Hepatocyte (in vitro differentiated cells): ENCODE measurements at regions not wholly inside any gene's neighbourhood (a gene's known extent, or its start where the extent isn't known, plus 50 kb on each side); places are given as distances from the start of the nearest gene placed in this dataset.

Experiments
- DNase-seq: peaks from one replicate; pipeline ENCODE4 v3.0.0-alpha.2; 2016; ENCODE audit warnings: low spot score
- H2AFZ ChIP-seq: fragments of 200-600 bp; sonication (generic); 2 replicates; pipeline ENCODE4 v1.6.0; 2016; ENCODE audit warnings: antibody characterized with exemption, mild to moderate bottlenecking
- H3K27ac ChIP-seq: fragments of 200-600 bp; sonication (generic); 2 replicates; pipeline ENCODE4 v1.5.1; 2016; ENCODE audit warnings: mild to moderate bottlenecking
- H3K27me3 ChIP-seq: fragments of 200-600 bp; sonication (generic); 2 replicates; pipeline ENCODE4 v1.6.1; 2016
- H3K36me3 ChIP-seq: fragments of 200-600 bp; sonication (generic); replicated peaks from 2 replicates; pipeline ENCODE4 v1.5.1; 2016; ENCODE audit warnings: low read depth; ENCODE audit not compliant: insufficient read depth
- H3K4me1 ChIP-seq: fragments of 200-600 bp; sonication (generic); 2 replicates; pipeline ENCODE4 v1.5.1; 2016; ENCODE audit warnings: mild to moderate bottlenecking, moderate library complexity; ENCODE audit not compliant: insufficient read depth
- H3K4me2 ChIP-seq: fragments of 200-600 bp; sonication (generic); 2 replicates; pipeline ENCODE4 v1.6.0; 2016
- H3K4me3 ChIP-seq: fragments of 200-600 bp; sonication (generic); 2 replicates; pipeline ENCODE4 v1.5.1; 2016; ENCODE audit warnings: mild to moderate bottlenecking
- H3K79me2 ChIP-seq: fragments of 200-600 bp; sonication (generic); 2 replicates; pipeline ENCODE4 v1.6.0; 2017; ENCODE audit warnings: mild to moderate bottlenecking
- H3K9me2 ChIP-seq: fragments of 200-600 bp; sonication (generic); replicated peaks from 2 replicates; pipeline ENCODE4 v1.6.0; 2017; ENCODE audit warnings: mild to moderate bottlenecking; ENCODE audit not compliant: insufficient read depth
- H3K9me3 ChIP-seq: fragments of 200-600 bp; sonication (generic); 2 replicates; pipeline ENCODE4 v1.5.1; 2016; ENCODE audit warnings: low read depth, mild to moderate bottlenecking
- H4K20me1 ChIP-seq: fragments of 200-600 bp; sonication (generic); 2 replicates; pipeline ENCODE4 v1.6.0; 2016; ENCODE audit warnings: mild to moderate bottlenecking; ENCODE audit not compliant: insufficient read depth, poor library complexity, severe bottlenecking
- EZH2 ChIP-seq: fragments of 200-600 bp; sonication (generic); IDR thresholded peaks from 2 replicates; pipeline ENCODE4 v1.6.1; 2016; ENCODE audit warnings: antibody characterized with exemption, mild to moderate bottlenecking, borderline replicate concordance
- EZH2phosphoT487 ChIP-seq: fragments of 200-600 bp; sonication (generic); IDR thresholded peaks from one replicate; pipeline ENCODE4 v1.6.1; 2018; ENCODE audit warnings: antibody characterized with exemption, mild to moderate bottlenecking, low read depth, moderate library complexity; ENCODE audit not compliant: unreplicated experiment, severe bottlenecking
- WGBS: methylation state at CpG from one replicate; pipeline ENCODE4 v1.1.6; 2016; ENCODE audit warnings: low lambda C conversion rate; ENCODE audit errors: missing lambda C conversion rate; 5-methylcytosine and 5-hydroxymethylcytosine counted together
- TF ChIP-seq, protein P1 (sequence below): fragments of 200-600 bp; sonication (generic); IDR thresholded peaks from 2 replicates; pipeline ENCODE4 v1.5.1; 2016; ENCODE audit warnings: antibody characterized with exemption, mild to moderate bottlenecking; ENCODE audit not compliant: poor library complexity

DNA sequence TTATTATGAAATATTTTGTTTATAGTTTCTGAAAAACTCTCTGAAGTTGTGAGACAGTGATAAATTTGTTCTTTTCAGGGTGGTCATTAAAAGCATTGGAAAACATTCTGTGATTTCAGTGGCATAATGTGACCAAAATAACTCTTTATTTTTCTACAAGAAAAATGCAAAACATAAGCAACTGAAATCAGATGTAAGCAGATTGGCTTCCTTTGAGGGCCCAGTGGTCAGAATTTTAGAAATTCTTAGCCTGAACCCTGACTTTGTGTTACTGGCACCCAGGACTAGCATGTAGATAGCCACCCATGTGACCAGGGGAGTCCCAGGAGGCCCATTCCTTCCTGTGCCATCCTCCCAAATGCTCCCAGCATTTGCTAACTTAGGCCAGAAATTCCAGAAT is 145.6 kb upstream of the SLC38A2 start:
- peak overlapping the region; percentile 43 for H3K27ac ChIP-seq
- H3K4me1 ChIP-seq = peaks cover 11% of the 10 kb centered on the region
- no peak overlapping the region for H2AFZ ChIP-seq
- H3K36me3 ChIP-seq = no peaks in the 10 kb centered on the region
- H3K9me3 ChIP-seq = no peaks in the 10 kb centered on the region
- H3K9me2 ChIP-seq = no peaks in the 10 kb centered on the region
- no peaks in the 10 kb centered on the region for H3K27me3 ChIP-seq
- no peak overlapping the region for H3K4me2 ChIP-seq
- no peak overlapping the region for H3K4me3 ChIP-seq
- no peak for DNase-seq
- no peaks in the 10 kb centered on the region for H4K20me1 ChIP-seq
- TF ChIP-seq, protein P1, sequence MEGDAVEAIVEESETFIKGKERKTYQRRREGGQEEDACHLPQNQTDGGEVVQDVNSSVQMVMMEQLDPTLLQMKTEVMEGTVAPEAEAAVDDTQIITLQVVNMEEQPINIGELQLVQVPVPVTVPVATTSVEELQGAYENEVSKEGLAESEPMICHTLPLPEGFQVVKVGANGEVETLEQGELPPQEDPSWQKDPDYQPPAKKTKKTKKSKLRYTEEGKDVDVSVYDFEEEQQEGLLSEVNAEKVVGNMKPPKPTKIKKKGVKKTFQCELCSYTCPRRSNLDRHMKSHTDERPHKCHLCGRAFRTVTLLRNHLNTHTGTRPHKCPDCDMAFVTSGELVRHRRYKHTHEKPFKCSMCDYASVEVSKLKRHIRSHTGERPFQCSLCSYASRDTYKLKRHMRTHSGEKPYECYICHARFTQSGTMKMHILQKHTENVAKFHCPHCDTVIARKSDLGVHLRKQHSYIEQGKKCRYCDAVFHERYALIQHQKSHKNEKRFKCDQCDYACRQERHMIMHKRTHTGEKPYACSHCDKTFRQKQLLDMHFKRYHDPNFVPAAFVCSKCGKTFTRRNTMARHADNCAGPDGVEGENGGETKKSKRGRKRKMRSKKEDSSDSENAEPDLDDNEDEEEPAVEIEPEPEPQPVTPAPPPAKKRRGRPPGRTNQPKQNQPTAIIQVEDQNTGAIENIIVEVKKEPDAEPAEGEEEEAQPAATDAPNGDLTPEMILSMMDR = no peak
- TF ChIP-seq EZH2phosphoT487 (no peak), EZH2 (no peak)
- no peaks in the 10 kb centered on the region for H3K79me2 ChIP-seq

DNA sequence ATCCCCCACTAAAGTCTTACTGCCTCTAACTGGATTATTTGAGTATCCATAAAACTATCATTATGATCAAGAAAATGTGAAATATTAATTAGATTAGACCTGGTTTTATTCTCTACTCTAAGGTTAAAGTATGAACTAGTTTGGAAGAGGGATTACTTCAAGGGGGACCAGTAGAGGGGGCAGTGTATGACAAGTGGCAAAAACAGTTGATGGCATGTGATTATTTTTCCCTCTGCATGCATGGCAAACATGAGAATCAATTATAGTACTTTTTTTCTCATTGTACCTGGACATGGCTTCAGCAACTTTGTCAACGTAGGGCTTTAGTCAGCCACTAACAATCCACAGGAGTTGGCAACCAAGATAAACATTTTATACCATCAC is 145.0 kb upstream of the SLC38A2 start:
- TF ChIP-seq, protein P1 = no peak
- TF ChIP-seq EZH2 = no peak
- TF ChIP-seq EZH2phosphoT487 = no peak
- Histone ChIP-seq H3K4me2 (no peak overlapping the region), H3K27ac (no peak overlapping the region), H3K4me3 (no peak overlapping the region), H4K20me1 (no peaks in the 10 kb centered on the region), H2AFZ (no peak overlapping the region), H3K36me3 (no peaks in the 10 kb centered on the region), H3K27me3 (no peaks in the 10 kb centered on the region), H3K9me3 (no peaks in the 10 kb centered on the region), H3K9me2 (no peaks in the 10 kb centered on the region), H3K4me1 (peaks cover 10% of the 10 kb centered on the region), H3K79me2 (no peaks in the 10 kb centered on the region)
- DNase-seq = no peak
- 88% methylated on average over 1 of the region's 1 CpG for WGBS

DNA sequence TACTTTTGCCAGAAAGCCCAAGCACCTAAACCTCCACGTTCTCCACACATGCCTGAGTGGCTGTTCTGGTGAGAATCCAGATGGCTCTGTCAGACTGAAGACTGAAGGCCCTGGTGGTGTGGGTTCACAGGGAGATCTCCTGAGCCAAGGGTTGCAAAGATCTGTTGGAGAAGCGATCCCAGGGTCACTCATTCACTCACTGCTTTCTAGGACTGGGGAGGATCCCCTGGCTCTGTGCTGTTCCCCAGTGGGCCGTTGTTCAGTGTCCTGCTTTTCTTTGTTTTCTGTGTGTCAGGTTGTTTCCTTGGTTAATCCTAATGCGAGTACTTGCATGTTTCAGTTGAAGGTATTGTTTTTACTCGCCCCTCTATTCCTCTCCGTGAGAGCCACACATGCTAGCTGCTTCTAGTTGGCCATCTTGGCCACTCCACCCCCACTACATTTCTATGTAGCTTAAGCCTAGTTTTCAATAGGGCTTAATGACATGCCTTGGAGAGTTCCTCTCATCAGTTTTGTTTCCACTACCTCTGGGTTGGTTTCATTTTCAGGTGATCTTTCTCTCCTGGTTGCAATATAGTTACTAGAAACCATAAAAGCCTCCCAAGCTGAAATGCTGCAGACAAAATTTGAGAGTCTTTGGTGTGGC is 144.5 kb upstream of the SLC38A2 start:
- Histone ChIP-seq H3K27ac (no peak overlapping the region), H3K9me2 (no peaks in the 10 kb centered on the region), H3K27me3 (no peaks in the 10 kb centered on the region), H3K79me2 (no peaks in the 10 kb centered on the region), H2AFZ (no peak overlapping the region), H3K36me3 (no peaks in the 10 kb centered on the region), H3K4me3 (no peak overlapping the region), H3K4me1 (peaks cover 10% of the 10 kb centered on the region), H3K4me2 (no peak overlapping the region), H4K20me1 (no peaks in the 10 kb centered on the region), H3K9me3 (no peaks in the 10 kb centered on the region)
- no peak for DNase-seq
- TF ChIP-seq EZH2 (no peak), EZH2phosphoT487 (no peak)
- TF ChIP-seq, protein P1 = no peak
- WGBS = 93% methylated on average over 6 of the region's 6 CpGs
